Gastrocnemius medialis (tissue), 4 donors: ENCODE measurements at regions not wholly inside any gene's neighbourhood (a gene's known extent, or its start where the extent isn't known, plus 50 kb on each side); places are given as distances from the start of the nearest gene placed in this dataset.

ENCODE experiments used
- ATAC-seq, 2 donors: fragments of 150-250 bp; one replicate each; pipeline ENCODE4 v1.9.1; 2016
- DNase-seq, 2 donors: peaks; one replicate each; pipeline ENCODE4 v3.0.0-alpha.2; 2019
- H3K27ac ChIP-seq, 4 donors: fragments of 200-600 bp; sonication (generic); 1 replicate in 1 of 4; 2 replicates in 3 of 4; pipeline ENCODE4 v1.5.1; 2016 to 2018; ENCODE audit warnings: mild to moderate bottlenecking in 2 of 4, moderate library complexity in 1 of 4
- H3K27me3 ChIP-seq, 3 donors: fragments of 200-600 bp; sonication (generic) in 2 of 3; 1 replicate in 1 of 3; 2 replicates in 2 of 3; pipeline versions ENCODE4 v1.5.1 to v1.6.0; 2016 to 2019; ENCODE audit warnings: mild to moderate bottlenecking in 1 of 3, moderate library complexity in 1 of 3
- H3K36me3 ChIP-seq, 2 donors: fragments of 200-600 bp; sonication (generic) in 1 of 2; one replicate each; pipeline ENCODE4 v1.5.1; 2017 to 2018
- H3K4me1 ChIP-seq, 2 donors: fragments of 200-600 bp; sonication (generic) in 1 of 2; one replicate each; pipeline ENCODE4 v1.5.1; 2016 to 2017; ENCODE audit warnings: mild to moderate bottlenecking in 2 of 2
- H3K4me3 ChIP-seq, 4 donors: fragments of 200-600 bp; sonication (generic) in 3 of 4; 1 replicate in 1 of 4; 2 replicates in 3 of 4; pipeline ENCODE4 v1.5.1; 2016 to 2019; ENCODE audit warnings: mild to moderate bottlenecking in 2 of 4
- H3K9me3 ChIP-seq, 3 donors: fragments of 200-600 bp; sonication (generic) in 2 of 3; 1 replicate in 1 of 3; 2 replicates in 2 of 3; pipeline ENCODE4 v1.5.1; 2016 to 2019
- CTCF ChIP-seq, 5 experiments: fragments of 450-650 bp in 3 of 5; fragments of 200-600 bp in 2 of 5; sonication (generic) in 2 of 5; IDR thresholded peaks in 4 of 5; conservative IDR thresholded peaks in 1 of 5; 1 replicate in 4 of 5; 2 replicates in 1 of 5; pipeline ENCODE4 v1.5.1; 2016 to 2019; ENCODE audit warnings: antibody characterized with exemption in 5 of 5, mild to moderate bottlenecking in 3 of 5, moderate library complexity in 3 of 5
- POLR2A ChIP-seq, 2 donors: fragments of 450-650 bp; IDR thresholded peaks; one replicate each; pipeline ENCODE4 v1.6.1; 2017; ENCODE audit warnings: antibody characterized with exemption in 2 of 2, mild to moderate bottlenecking in 2 of 2, moderate library complexity in 2 of 2
- in situ Hi-C, 4 donors: fragments of 200-750 bp; cut with MboI; loops; one replicate each; pipeline versions ENCODE4 v1.15.0 to v1.8.0; 2017; ENCODE audit warnings: low sequenced_read_pairs in 4 of 4
- intact Hi-C: fragments of 100-400 bp; cut with DNase I; formaldehyde crosslinking; loops from one replicate; pipeline ENCODE4 v1.15.1; 2023; ENCODE audit warnings: low total_unique reads

- no peak overlapping the region for H3K27ac ChIP-seq
These were observed 163.6 kb upstream of the SEMA6A start for GRCh38 chr5:116738239-116738614.

GRCh38 chr5:116736671-116737070, 162.0 kb upstream of the SEMA6A start:
- no peak overlapping the region for H3K4me3 ChIP-seq
- intact Hi-C loops = no loop called here
- peaks cover 0 to 6% of the 10 kb centered on the region in 2 donors for H3K4me1 ChIP-seq
- TF ChIP-seq POLR2A (IDR thresholded peaks at IDR 0.05) (no peak), CTCF (IDR thresholded peaks at IDR 0.05 in 4 of 5, conservative IDR thresholded peaks at IDR 0.05 in 1 of 5) (no peak)
- H3K36me3 ChIP-seq = no peaks in the 10 kb centered on the region
- H3K27ac ChIP-seq = no peak overlapping the region
- no peak for ATAC-seq
- DNase-seq = no peak
- in situ Hi-C loops = no loop called here
- H3K27me3 ChIP-seq = peaks cover 0 to 6% (median 0%) of the 10 kb centered on the region in 3 donors
- no peaks in the 10 kb centered on the region for H3K9me3 ChIP-seq

More at GRCh38 chr5:116738239-116738614, 163.6 kb upstream of the SEMA6A start:
- TF ChIP-seq CTCF (IDR thresholded peaks at IDR 0.05 in 4 of 5, conservative IDR thresholded peaks at IDR 0.05 in 1 of 5) (no peak), POLR2A (IDR thresholded peaks at IDR 0.05) (no peak)
- H3K4me1 ChIP-seq = peaks cover 0 to 6% of the 10 kb centered on the region in 2 donors
- no peaks in the 10 kb centered on the region for H3K9me3 ChIP-seq
- no peaks in the 10 kb centered on the region for H3K36me3 ChIP-seq
- intact Hi-C loops (no loop called here), in situ Hi-C loops (no loop called here)
- ATAC-seq = no peak
- H3K27me3 ChIP-seq = peaks cover 0 to 6% (median 0%) of the 10 kb centered on the region in 3 donors
- DNase-seq = no peak
- H3K4me3 ChIP-seq = no peak overlapping the region

GRCh38 chr5:116733991-116734975, 159.7 kb upstream of the SEMA6A start:
- no peak for DNase-seq
- TF ChIP-seq CTCF (IDR thresholded peaks at IDR 0.05 in 4 of 5, conservative IDR thresholded peaks at IDR 0.05 in 1 of 5) (no peak), POLR2A (IDR thresholded peaks at IDR 0.05) (no peak)
- H3K4me3 ChIP-seq = no peak overlapping the region
- H3K27ac ChIP-seq = no peak overlapping the region
- H3K27me3 ChIP-seq = peaks cover 0 to 1% (median 0%) of the 10 kb centered on the region in 3 donors
- intact Hi-C loops = no loop called here
- H3K4me1 ChIP-seq = peaks cover 0 to 4% of the 10 kb centered on the region in 2 donors
- H3K9me3 ChIP-seq = no peaks in the 10 kb centered on the region
- in situ Hi-C loops = no loop called here
- no peak for ATAC-seq
- H3K36me3 ChIP-seq = no peaks in the 10 kb centered on the region

GRCh38 chr5:116732591-116732990, 158.0 kb upstream of the SEMA6A start:
- no peak for TF ChIP-seq CTCF (IDR thresholded peaks at IDR 0.05 in 4 of 5, conservative IDR thresholded peaks at IDR 0.05 in 1 of 5)
- in situ Hi-C loops = no loop called here
- intact Hi-C loops = no loop called here
- Histone ChIP-seq H3K4me1 (no peaks in the 10 kb centered on the region), H3K9me3 (no peaks in the 10 kb centered on the region), H3K36me3 (no peaks in the 10 kb centered on the region), H3K27me3 (no peaks in the 10 kb centered on the region), H3K4me3 (no peak overlapping the region), H3K27ac (no peak overlapping the region)
- ATAC-seq (no peak), DNase-seq (no peak)
